ENCODE measurements at regions not wholly inside any gene's neighbourhood (a gene's known extent, or its start where the extent isn't known, plus 50 kb on each side); places are given as distances from the start of the nearest gene placed in this dataset.

DNA sequence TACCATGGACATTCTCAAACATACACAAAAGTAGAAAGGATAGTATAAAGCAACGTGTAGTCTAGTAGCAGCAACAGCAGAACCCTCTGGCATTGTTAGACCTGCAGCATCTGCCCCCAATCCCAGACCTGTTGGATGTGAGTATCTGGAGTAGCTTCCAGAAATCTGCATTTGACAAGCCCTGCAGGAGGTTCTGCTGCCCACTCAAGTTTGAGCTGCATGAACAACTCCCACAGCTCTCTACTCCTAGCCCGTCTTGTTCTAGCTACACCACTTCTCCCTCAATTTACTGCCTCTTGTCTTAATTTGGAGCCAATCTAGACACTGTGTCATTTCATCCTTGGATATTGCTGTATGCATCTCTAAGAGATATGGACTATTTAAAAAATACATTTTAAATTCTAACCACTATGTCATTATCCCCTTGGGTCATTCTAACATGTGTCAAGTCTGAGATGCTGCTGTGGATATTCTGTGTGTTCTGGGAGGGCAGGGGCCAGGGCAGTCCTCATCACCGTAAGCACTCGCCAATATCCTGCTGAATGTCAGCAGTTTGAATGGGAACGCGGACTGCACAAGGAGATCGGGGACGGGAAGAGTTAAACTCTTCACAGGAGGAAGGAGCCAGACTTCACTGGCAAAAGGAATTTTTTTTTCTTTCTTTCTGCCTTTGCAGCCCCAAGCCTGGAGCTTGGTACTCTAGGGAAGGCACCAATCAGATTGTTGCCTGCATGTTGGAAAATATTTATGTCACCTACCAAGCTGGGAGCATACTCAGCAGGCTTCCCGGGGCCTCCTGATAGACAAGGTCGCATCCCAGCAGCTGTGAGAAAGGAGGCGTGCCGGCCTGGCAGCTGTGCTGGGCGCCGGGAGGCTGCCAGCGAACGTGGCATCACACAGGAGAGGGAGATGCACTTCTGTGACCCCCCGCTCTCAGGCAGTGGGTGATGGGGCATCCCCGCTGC lies 429.0 kb downstream of the MIAT start:
- TF ChIP-seq, protein P1, sequence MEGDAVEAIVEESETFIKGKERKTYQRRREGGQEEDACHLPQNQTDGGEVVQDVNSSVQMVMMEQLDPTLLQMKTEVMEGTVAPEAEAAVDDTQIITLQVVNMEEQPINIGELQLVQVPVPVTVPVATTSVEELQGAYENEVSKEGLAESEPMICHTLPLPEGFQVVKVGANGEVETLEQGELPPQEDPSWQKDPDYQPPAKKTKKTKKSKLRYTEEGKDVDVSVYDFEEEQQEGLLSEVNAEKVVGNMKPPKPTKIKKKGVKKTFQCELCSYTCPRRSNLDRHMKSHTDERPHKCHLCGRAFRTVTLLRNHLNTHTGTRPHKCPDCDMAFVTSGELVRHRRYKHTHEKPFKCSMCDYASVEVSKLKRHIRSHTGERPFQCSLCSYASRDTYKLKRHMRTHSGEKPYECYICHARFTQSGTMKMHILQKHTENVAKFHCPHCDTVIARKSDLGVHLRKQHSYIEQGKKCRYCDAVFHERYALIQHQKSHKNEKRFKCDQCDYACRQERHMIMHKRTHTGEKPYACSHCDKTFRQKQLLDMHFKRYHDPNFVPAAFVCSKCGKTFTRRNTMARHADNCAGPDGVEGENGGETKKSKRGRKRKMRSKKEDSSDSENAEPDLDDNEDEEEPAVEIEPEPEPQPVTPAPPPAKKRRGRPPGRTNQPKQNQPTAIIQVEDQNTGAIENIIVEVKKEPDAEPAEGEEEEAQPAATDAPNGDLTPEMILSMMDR (IDR thresholded peaks at IDR 0.05) = no peak
- TF ChIP-seq POLR2A (IDR thresholded peaks at IDR 0.05) = no peak
